ENCODE measurements at regions not wholly inside any gene's neighbourhood (a gene's known extent, or its start where the extent isn't known, plus 50 kb on each side); places are given as distances from the start of the nearest gene placed in this dataset.

DNA sequence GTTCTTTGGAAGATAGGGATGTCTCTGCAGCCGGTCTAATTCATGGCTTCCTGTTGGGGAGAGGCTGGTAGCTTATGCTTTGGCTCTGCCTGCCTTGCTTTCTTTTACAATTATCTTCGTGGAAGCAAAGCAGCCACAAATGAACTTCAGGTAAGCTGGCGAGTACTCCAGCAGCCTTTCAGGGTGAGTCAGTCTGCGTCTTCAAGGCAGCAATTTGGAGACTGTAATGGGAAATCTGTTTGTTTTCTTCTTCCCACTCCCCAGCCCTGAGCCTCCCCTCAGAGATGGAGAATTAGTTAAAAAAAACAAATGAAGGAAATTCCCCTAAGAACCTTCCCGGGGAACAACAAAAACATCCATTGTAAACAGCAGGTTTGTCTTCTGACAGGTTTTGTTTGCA, 100.1 kb downstream of the PSAT1 start:
- H4K91ac ChIP-seq (replicated peaks; ENCODE audit: insufficient read length, low read length), result no peak overlapping the region
- peaks cover 14 to 16% of the 10 kb centered on the region in 2 experiments for H3K9me3 ChIP-seq (ENCODE audit: insufficient read depth in 2 of 2, low read depth in 1 of 2, low read length in 1 of 2)
- no peak overlapping the region for H2BK120ac ChIP-seq (replicated peaks; ENCODE audit: low read depth, low read length)
- H2BK20ac ChIP-seq (ENCODE audit: low read length), result no peak overlapping the region
- no peaks in the 10 kb centered on the region for H4K20me1 ChIP-seq (replicated peaks in 1 of 2; ENCODE audit: control insufficient read depth in 1 of 2, insufficient read depth in 2 of 2, low read length in 2 of 2)
- H2BK5ac ChIP-seq (ENCODE audit: low read depth, low read length), result no peak overlapping the region
- H3K36me3 ChIP-seq (ENCODE audit: control insufficient read depth in 2 of 4, insufficient read depth in 4 of 4, low read length in 3 of 4), result peaks cover 0 to 14% (median 5%) of the 10 kb centered on the region in 4 experiments; a peak in 3 of 8 replicates
- DNase-seq (ENCODE audit: low read depth in 1 of 2, low spot score in 2 of 2) (no peak), FAIRE-seq (peak; percentile 63)
- no peak overlapping the region for H3K14ac ChIP-seq (ENCODE audit: insufficient read length)
- H3K23ac ChIP-seq (ENCODE audit: insufficient read length), result no peak overlapping the region
- 34% methylated on average over 5 of the region's 5 CpGs; no CpG with 5 or more reads in 1 of the 2 experiments for WGBS, 2 experiments (ENCODE audit: extremely low coverage in 1 of 2, insufficient coverage in 1 of 2, insufficient read length in 1 of 2, insufficient replicate concordance in 2 of 2, low coverage in 1 of 2, low lambda C conversion rate in 2 of 2, missing lambda C conversion rate in 1 of 2)
- no peak overlapping the region for H4K8ac ChIP-seq (ENCODE audit: extremely low read depth, insufficient read depth, low read length)
- no peaks in the 10 kb centered on the region for H3K79me1 ChIP-seq (ENCODE audit: low read depth, low read length)
- H3K79me2 ChIP-seq (ENCODE audit: control insufficient read depth in 1 of 2, insufficient read depth in 2 of 2, low read length in 2 of 2), result no peaks in the 10 kb centered on the region
- ChIA-PET CTCF (ENCODE audit: partially characterized antibody) (interaction anchor here (0.9 to 1.8 kb wide), 2 partner anchors 26 to 28 kb away, joined by 3 to 15 read pairs; no protein-coding TSS in a partner anchor), POLR2A (ENCODE audit: partially characterized antibody) (interaction anchor here (0.6 to 1.2 kb wide), 2 partner anchors 9 to 11 kb away, joined by 3 read pairs; no protein-coding TSS in a partner anchor)
- no peak overlapping the region for H3K4ac ChIP-seq (replicated peaks; ENCODE audit: insufficient read length, low read depth, low read length)
- H3K4me1 ChIP-seq (replicated peaks in 1 of 4; ENCODE audit: control insufficient read depth in 3 of 4, insufficient read depth in 4 of 4, low read length in 3 of 4), result peaks cover 5 to 29% (median 19%) of the 10 kb centered on the region in 4 experiments; a peak in 5 of 7 replicates
- no peak overlapping the region for H4K5ac ChIP-seq (ENCODE audit: insufficient read length, low read depth, low read length)
- no peaks in the 10 kb centered on the region for H3K23me2 ChIP-seq (ENCODE audit: low read depth, low read length)
- H2BK12ac ChIP-seq (ENCODE audit: low read depth, low read length), result no peak overlapping the region
- no peak overlapping the region for H3K56ac ChIP-seq (replicated peaks; ENCODE audit: insufficient read length, low read depth, low read length)
- peak overlapping the region in 1 of 2 experiments; percentile 15; a peak in 1 of 4 replicates for H3K4me2 ChIP-seq (ENCODE audit: insufficient read depth in 1 of 2, low read depth in 2 of 2, low read length in 2 of 2)
- H3K4me3 ChIP-seq (ENCODE audit: extremely low read depth in 1 of 4, insufficient read depth in 2 of 4, low read depth in 3 of 4, low read length in 4 of 4), result no peak overlapping the region
- H3K27ac ChIP-seq (ENCODE audit: low read depth, low read length), result no peak overlapping the region
- H2AFZ ChIP-seq (ENCODE audit: low read length), result no peak overlapping the region
- no peak overlapping the region for H2AK5ac ChIP-seq (ENCODE audit: low read depth, low read length)
- no peak overlapping the region for H2BK15ac ChIP-seq (ENCODE audit: low read length)
- H3K18ac ChIP-seq (ENCODE audit: extremely low read depth, low read length), result no peak overlapping the region
- no peaks in the 10 kb centered on the region; a peak in 1 of 7 replicates for H3K27me3 ChIP-seq (replicated peaks in 1 of 4; ENCODE audit: control insufficient read depth in 3 of 4, extremely low read depth in 1 of 4, insufficient read depth in 3 of 4, low read length in 3 of 4)
- H3K9ac ChIP-seq (replicated peaks in 1 of 4; ENCODE audit: extremely low read depth in 1 of 4, low read depth in 3 of 4, low read length in 3 of 4), result no peak overlapping the region
- TF ChIP-seq YY1 (IDR thresholded peaks at IDR 0.05; ENCODE audit: low read depth, low read length), result no peak
- TF ChIP-seq POLR2AphosphoS5 (IDR thresholded peaks at IDR 0.05; ENCODE audit: low read depth, low read length), result no peak
- TF ChIP-seq SAP30 (IDR thresholded peaks at IDR 0.05; ENCODE audit: insufficient read depth, insufficient replicate concordance, low read length), result no peak
- no peak for TF ChIP-seq BCL11A (IDR thresholded peaks at IDR 0.05; ENCODE audit: low read depth in 2 of 2, low read length in 2 of 2)
- no peak for TF ChIP-seq GABPA (IDR thresholded peaks at IDR 0.05; ENCODE audit: borderline replicate concordance, insufficient read depth, low read length)
- no peak for TF ChIP-seq BACH1 (IDR thresholded peaks at IDR 0.05; ENCODE audit: low read length)
- no peak for TF ChIP-seq MAFK (IDR thresholded peaks at IDR 0.05; ENCODE audit: low read depth, low read length)
- TF ChIP-seq CREB1 (IDR thresholded peaks at IDR 0.05), result no peak
- TF ChIP-seq CBX5 (IDR thresholded peaks at IDR 0.05; ENCODE audit: low read depth, low read length), result no peak
- no peak for TF ChIP-seq RFX5 (IDR thresholded peaks at IDR 0.05; ENCODE audit: borderline replicate concordance, low read depth, low read length)
- TF ChIP-seq HDAC2 (IDR thresholded peaks at IDR 0.05; ENCODE audit: borderline replicate concordance in 1 of 2, low read depth in 2 of 2, low read length in 2 of 2), result no peak
- TF ChIP-seq, protein P1, sequence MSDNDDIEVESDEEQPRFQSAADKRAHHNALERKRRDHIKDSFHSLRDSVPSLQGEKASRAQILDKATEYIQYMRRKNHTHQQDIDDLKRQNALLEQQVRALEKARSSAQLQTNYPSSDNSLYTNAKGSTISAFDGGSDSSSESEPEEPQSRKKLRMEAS (IDR thresholded peaks at IDR 0.05), result no peak
- TF ChIP-seq SUZ12 (IDR thresholded peaks at IDR 0.05; ENCODE audit: low read length), result no peak
- no peak for TF ChIP-seq EP300 (IDR thresholded peaks at IDR 0.05; ENCODE audit: borderline replicate concordance in 1 of 2, low read depth in 2 of 2, low read length in 2 of 2)
